ENCODE measurements at regions not wholly inside any gene's neighbourhood (a gene's known extent, or its start where the extent isn't known, plus 50 kb on each side); places are given as distances from the start of the nearest gene placed in this dataset.

DNA sequence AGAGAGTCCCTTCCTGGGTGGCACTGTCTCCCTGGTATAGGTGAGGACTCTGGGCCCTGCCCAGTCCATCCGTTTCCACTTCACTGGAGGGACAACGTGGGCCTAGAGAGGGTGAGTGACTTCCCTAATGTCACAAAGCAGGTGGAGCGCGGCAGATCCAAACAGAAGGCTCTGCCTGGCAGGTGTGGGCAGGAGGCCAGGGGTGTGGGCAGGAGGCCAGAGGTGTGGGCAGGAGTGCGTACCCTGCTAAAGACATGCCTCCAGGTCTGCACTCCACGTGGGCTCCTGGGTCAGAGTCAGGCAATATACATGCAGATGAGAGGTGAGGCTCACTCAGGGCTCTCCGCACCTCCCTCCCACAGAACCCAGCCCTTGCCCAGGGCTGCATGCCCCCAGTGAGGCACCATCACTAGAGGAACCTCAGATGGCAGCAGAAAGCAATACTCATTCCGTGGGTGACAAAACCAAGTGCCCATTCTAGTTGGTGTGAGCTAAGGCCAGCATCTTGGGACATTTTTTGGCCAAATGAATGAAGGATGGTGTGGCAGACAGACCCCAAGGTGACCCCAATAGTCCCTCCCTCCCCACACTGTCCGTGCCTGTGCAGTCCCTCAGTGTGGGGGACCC is 271.6 kb upstream of the RTL1 start:
- Histone ChIP-seq H3K27me3 (ENCODE audit: control insufficient read depth, insufficient read depth, low read length) (no peaks in the 10 kb centered on the region), H3K4me3 (ENCODE audit: low read length) (no peak overlapping the region), H3K9me3 (replicated peaks; ENCODE audit: control insufficient read depth, low read depth, low read length) (peaks cover 11% of the 10 kb centered on the region), H3K27ac (ENCODE audit: low read length) (no peak overlapping the region), H3K4me1 (ENCODE audit: control insufficient read depth, insufficient read depth, low read length) (peaks cover 43% of the 10 kb centered on the region), H3K36me3 (ENCODE audit: control insufficient read depth, insufficient read depth, low read length) (no peaks in the 10 kb centered on the region)
- 100% methylated on average over 2 of the region's 9 CpGs for WGBS (ENCODE audit: insufficient coverage)
- DNase-seq = no peak

DNA sequence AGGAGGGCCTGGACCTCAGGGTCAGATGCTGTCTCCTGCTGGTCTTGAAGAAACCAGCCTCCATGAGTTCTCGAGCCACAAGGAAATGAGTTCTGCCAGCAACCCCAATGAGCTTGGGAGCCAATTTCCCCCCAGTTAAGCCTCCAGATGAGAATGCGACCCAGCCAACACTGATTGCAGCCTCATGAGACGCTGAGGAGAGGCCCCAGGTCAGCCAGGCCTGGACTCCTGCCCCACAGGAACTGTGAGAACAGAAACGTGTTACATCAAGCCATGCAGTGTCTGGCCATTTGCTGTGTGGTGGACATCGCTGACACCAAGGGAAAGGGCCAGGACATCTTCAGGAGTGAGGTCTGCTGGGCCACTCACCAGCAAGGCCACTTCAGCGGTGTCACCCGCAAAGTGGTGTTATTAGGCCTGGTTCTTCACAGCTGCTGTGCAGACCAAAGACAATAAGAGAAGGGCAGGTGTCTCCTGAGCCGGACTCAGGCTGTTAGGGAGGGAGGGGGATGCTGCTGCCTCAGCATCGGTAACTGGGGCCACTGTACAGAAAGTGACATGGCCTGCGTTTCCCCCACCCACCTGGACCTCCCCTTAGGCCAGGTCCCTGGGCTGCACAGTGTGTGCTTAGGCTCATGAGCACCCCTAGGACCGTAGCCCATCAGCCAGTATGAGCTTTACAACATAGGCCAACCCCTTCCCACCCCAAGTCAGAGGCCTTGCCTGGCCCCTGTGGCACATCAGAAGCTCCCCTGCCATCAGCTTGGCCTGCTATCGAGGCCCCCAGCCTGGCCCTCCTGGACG is 272.4 kb upstream of the RTL1 start:
- WGBS (ENCODE audit: insufficient coverage) = 74% methylated on average over 12 of the region's 13 CpGs
- Histone ChIP-seq H3K27ac (ENCODE audit: low read length) (no peak overlapping the region), H3K4me3 (ENCODE audit: low read length) (no peak overlapping the region), H3K4me1 (ENCODE audit: control insufficient read depth, insufficient read depth, low read length) (peaks cover 43% of the 10 kb centered on the region), H3K36me3 (ENCODE audit: control insufficient read depth, insufficient read depth, low read length) (no peaks in the 10 kb centered on the region), H3K27me3 (ENCODE audit: control insufficient read depth, insufficient read depth, low read length) (no peaks in the 10 kb centered on the region), H3K9me3 (replicated peaks; ENCODE audit: control insufficient read depth, low read depth, low read length) (peaks cover 19% of the 10 kb centered on the region)
- DNase-seq = no peak

DNA sequence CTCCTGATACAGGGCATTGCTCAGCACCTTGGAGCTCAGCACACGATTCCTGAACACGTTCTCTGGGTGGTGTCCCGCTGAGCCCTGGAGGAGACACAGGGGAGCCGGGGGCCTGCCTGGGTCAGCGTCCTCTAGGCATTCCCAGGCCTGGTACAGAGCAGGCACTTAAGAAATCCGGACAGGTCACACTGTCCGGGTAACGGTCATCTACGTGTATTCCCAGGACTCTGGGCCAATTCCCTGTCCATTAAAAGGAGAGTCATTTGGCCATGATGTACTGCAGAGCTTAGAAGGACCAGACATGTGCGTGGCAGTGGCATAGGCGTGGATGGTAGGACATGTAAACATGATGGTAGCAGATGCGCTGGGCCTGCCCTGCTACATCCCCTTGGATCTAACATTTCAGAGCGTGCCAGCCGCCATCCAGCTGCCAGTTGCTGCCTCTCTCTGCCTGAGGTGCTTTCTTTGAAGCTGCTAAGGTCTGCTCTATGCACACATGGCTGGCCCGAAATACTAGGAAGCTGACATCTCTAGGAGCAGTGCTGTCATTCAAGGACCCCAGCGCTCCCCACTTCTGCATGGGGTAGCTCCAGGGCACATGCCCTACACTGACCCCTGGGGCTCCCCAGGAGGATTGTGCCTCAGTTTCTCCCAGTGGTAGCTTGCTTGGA is 273.1 kb upstream of the RTL1 start:
- no peak overlapping the region for H3K4me3 ChIP-seq (ENCODE audit: low read length)
- 78% methylated on average over 16 of the region's 16 CpGs for WGBS (ENCODE audit: insufficient coverage)
- no peaks in the 10 kb centered on the region for H3K27me3 ChIP-seq (ENCODE audit: control insufficient read depth, insufficient read depth, low read length)
- H3K9me3 ChIP-seq (replicated peaks; ENCODE audit: control insufficient read depth, low read depth, low read length) = peaks cover 18% of the 10 kb centered on the region
- H3K4me1 ChIP-seq (ENCODE audit: control insufficient read depth, insufficient read depth, low read length) = peaks cover 43% of the 10 kb centered on the region
- H3K27ac ChIP-seq (ENCODE audit: low read length) = peak overlapping the region; percentile 29
- DNase-seq = no peak
- no peaks in the 10 kb centered on the region for H3K36me3 ChIP-seq (ENCODE audit: control insufficient read depth, insufficient read depth, low read length)

DNA sequence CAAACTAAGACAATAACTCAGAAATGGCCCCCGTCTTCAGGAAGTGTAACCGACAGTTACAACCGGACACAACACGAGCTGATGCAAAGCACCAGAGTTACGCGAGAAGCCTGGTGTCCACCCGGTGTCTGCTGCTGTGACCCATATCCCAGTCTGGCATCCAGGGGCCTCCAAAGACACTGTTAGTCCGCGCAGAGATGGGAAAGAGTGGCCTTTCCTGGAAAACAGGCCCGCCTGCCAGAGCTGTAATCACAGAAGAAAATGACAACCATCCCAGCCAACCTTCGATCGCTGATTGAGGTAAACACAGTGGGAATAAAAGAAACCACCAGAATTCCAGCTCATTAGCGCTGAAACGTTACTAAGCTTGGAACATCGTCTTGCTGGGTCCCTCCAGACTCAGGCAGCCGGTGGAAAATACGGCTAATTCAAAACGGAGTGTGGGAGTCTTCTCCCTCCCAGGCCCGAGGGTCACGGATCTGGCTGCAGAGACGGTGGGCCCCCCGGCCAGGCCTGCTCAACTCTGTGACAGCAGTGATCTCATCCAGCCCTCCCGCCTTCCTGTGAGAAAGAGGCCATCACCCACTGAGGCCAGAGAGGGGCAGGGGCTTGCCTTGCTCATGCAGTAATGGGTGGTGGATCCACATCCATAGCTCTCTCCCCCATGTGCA is 273.9 kb upstream of the RTL1 start:
- H3K27me3 ChIP-seq (ENCODE audit: control insufficient read depth, insufficient read depth, low read length) = no peaks in the 10 kb centered on the region
- WGBS (ENCODE audit: insufficient coverage) = 23% methylated on average over 17 of the region's 23 CpGs

DNA sequence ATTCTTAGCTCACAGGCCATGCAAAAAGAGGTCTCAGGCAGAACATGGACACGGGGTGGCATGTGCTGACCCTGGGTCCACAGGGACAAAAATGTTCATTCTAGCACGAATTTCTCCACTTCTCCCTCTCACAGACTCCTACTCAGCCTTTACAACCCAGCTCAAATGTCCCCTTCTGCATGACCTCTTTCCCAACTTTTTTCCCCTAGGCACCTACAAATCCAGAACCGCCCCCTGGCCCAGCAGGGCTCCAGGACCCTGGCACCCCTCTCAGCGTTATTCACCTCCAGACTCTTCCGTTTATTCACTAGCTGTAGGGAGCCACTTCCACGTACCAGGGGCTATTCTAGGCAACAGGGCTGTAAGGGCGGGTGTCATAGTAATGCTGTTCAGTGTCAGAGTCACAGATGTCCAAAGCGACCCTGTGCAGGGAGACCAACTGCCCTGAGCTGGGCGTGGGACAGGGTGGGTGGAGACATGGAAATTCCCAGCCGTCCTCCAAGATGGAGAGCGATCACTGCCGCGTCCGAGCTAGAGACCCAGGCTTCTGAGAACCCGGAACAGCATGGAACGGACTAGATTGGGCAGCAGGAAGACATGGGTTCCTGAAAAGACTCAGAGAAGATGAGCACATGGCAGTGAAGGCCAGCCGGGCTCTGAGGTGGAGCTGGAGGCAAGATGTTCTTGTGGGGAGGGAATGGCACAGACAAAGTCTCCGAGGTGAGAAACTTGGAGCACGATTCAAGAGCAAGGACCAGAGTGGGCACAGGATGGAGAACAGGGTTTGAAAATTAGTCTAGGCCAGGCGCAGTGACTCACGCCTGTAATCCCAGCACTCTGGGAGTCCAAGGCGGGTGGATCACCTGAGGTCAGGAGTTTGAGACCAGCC is 274.9 kb upstream of the RTL1 start:
- peaks cover 11% of the 10 kb centered on the region for H3K9me3 ChIP-seq (replicated peaks; ENCODE audit: control insufficient read depth, low read depth, low read length)
- H3K27me3 ChIP-seq (ENCODE audit: control insufficient read depth, insufficient read depth, low read length) = peaks cover 2% of the 10 kb centered on the region
- peaks cover 48% of the 10 kb centered on the region for H3K4me1 ChIP-seq (ENCODE audit: control insufficient read depth, insufficient read depth, low read length)
- no peak overlapping the region for H3K4me3 ChIP-seq (ENCODE audit: low read length)
- H3K36me3 ChIP-seq (ENCODE audit: control insufficient read depth, insufficient read depth, low read length) = no peaks in the 10 kb centered on the region
- WGBS (ENCODE audit: insufficient coverage) = 85% methylated on average over 18 of the region's 22 CpGs
- H3K27ac ChIP-seq (ENCODE audit: low read length) = peak overlapping the region; percentile 29
- DNase-seq = no peak

More for the DNA sequence above, 273.9 kb upstream of the RTL1 start:
- Histone ChIP-seq H3K4me3 (ENCODE audit: low read length) (no peak overlapping the region), H3K36me3 (ENCODE audit: control insufficient read depth, insufficient read depth, low read length) (no peaks in the 10 kb centered on the region), H3K27ac (ENCODE audit: low read length) (peak overlapping the region; percentile 29), H3K9me3 (replicated peaks; ENCODE audit: control insufficient read depth, low read depth, low read length) (peaks cover 16% of the 10 kb centered on the region), H3K4me1 (ENCODE audit: control insufficient read depth, insufficient read depth, low read length) (peaks cover 43% of the 10 kb centered on the region)
- DNase-seq = peak; percentile 94

DNA sequence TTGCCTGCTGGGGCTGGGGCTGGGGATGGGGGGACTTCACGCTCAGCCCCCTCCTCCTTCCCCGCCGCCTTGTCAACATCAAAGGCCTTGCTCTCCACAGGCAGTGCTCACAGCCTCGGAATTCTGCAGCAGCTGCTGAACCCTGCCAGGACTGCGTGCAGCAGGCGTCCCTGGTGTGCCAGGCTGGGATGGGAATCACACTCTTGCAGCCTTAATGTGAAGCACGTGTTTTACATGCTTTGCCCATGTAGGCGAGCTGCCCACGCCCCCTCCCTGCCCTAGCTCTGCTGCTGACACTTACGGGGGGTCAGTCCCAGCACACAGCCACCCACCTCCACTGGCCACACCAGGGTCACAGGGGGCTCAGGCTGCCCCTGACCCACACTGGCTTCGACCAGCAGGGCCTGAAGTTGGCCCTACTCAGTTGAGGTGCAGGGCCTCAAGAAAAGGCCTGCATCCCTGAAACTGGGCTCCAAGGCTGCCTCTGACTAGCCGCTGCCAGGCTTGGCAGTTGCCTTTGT is 276.2 kb upstream of the RTL1 start:
- peaks cover 2% of the 10 kb centered on the region for H3K27me3 ChIP-seq (ENCODE audit: control insufficient read depth, insufficient read depth, low read length)

DNA sequence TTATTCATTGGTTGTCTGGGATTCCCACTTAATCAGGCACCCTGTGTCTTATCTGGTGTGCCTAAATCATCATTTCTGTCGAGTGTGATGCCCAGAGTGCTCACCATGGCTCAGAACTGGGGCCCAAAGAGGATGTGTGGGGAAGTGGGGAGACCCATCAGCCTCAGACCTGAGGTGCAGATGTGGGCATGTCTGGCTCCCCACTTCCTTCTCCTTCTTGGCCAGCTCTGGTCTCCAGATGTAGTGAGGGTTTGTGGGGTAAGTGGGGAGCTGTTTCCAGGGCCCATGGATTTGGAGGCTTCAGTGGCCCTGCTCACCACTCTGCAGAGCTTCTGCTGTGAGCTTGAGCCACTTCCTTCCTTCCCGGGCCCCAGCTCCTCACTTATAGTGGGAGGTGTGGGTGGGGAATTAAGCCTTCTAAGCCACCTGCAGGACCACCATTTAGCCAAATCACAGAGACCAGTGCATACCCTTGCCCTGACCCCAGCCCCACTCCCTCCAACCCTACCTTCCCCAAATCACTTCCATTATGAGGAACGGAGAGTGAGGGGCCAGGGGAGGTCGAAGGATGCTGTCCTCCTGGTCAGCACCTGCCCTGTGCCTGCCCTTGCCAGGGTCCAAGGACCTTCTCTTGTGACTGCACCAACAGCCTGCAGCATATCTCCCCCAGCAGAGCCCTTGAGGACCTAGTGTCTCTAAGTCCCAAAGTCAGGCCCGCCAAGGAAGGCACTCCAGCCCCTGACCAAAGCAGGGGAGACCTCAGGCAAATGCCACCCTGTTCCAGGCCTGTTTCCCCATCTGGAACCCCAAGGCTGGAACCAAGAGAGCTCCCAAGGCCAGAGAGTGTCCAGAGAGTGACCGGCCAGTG is 278.2 kb upstream of the RTL1 start:
- peaks cover 6% of the 10 kb centered on the region for H3K27me3 ChIP-seq (ENCODE audit: control insufficient read depth, insufficient read depth, low read length)
- H3K4me1 ChIP-seq (ENCODE audit: control insufficient read depth, insufficient read depth, low read length) = peaks cover 40% of the 10 kb centered on the region
- WGBS (ENCODE audit: insufficient coverage) = 100% methylated on average over 1 of the region's 6 CpGs

More for the DNA sequence above, 276.2 kb upstream of the RTL1 start:
- Histone ChIP-seq H3K4me3 (ENCODE audit: low read length) (no peak overlapping the region), H3K4me1 (ENCODE audit: control insufficient read depth, insufficient read depth, low read length) (peaks cover 49% of the 10 kb centered on the region), H3K27ac (ENCODE audit: low read length) (no peak overlapping the region), H3K36me3 (ENCODE audit: control insufficient read depth, insufficient read depth, low read length) (no peaks in the 10 kb centered on the region), H3K9me3 (replicated peaks; ENCODE audit: control insufficient read depth, low read depth, low read length) (peaks cover 10% of the 10 kb centered on the region)
- DNase-seq = no peak
- WGBS (ENCODE audit: insufficient coverage) = 74% methylated on average over 11 of the region's 12 CpGs

DNA sequence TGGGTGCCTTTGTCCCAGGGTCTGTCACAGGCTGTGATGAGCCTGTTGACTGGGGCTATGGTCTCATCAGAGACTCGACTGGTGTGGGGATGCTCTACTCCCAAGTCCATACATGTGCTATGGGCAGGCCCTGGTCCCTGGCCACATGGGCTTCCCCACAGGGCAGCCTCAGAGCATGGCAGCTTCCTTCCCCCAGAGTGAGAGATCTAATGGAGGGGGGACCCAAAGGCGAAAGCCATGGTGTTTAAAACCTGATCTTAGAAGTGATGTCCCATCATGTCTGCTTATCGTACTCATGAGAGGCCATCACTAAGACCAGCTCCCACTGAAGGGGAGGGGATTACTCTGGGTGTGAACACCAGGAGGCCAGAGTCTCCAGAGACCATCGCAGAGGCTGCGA is 279.0 kb upstream of the RTL1 start:
- no peaks in the 10 kb centered on the region for H3K36me3 ChIP-seq (ENCODE audit: control insufficient read depth, insufficient read depth, low read length)
- no peak overlapping the region for H3K4me3 ChIP-seq (ENCODE audit: low read length)
- WGBS (ENCODE audit: insufficient coverage) = no CpG with 5 or more reads among the region's 5 CpGs
- peaks cover 6% of the 10 kb centered on the region for H3K27me3 ChIP-seq (ENCODE audit: control insufficient read depth, insufficient read depth, low read length)
- no peak overlapping the region for H3K27ac ChIP-seq (ENCODE audit: low read length)
- no peak for DNase-seq
- H3K9me3 ChIP-seq (replicated peaks; ENCODE audit: control insufficient read depth, low read depth, low read length) = peaks cover 10% of the 10 kb centered on the region
- H3K4me1 ChIP-seq (ENCODE audit: control insufficient read depth, insufficient read depth, low read length) = peaks cover 32% of the 10 kb centered on the region

More for the DNA sequence above, 278.2 kb upstream of the RTL1 start:
- Histone ChIP-seq H3K27ac (ENCODE audit: low read length) (no peak overlapping the region), H3K9me3 (replicated peaks; ENCODE audit: control insufficient read depth, low read depth, low read length) (peaks cover 10% of the 10 kb centered on the region), H3K4me3 (ENCODE audit: low read length) (no peak overlapping the region), H3K36me3 (ENCODE audit: control insufficient read depth, insufficient read depth, low read length) (no peaks in the 10 kb centered on the region)
- no peak for DNase-seq

Data from muscle of leg (tissue), 3 donors.